ENCODE measurements at regions not wholly inside any gene's neighbourhood (a gene's known extent, or its start where the extent isn't known, plus 50 kb on each side); places are given as distances from the start of the nearest gene placed in this dataset.

GRCh38 chr3:154990543-154990942 is 89.6 kb upstream of the MME start:
- Histone ChIP-seq H3K9me3 (no peaks in the 10 kb centered on the region), H3K4me3 (no peak overlapping the region), H3K36me3 (no peaks in the 10 kb centered on the region), H3K27me3 (no peaks in the 10 kb centered on the region), H3K27ac (no peak overlapping the region), H3K4me1 (no peaks in the 10 kb centered on the region)
- ATAC-seq: no peak
- TF ChIP-seq POLR2A (IDR thresholded peaks at IDR 0.05) (no peak), EP300 (IDR thresholded peaks at IDR 0.05) (no peak), CTCF (IDR thresholded peaks at IDR 0.05) (no peak), POLR2AphosphoS5 (IDR thresholded peaks at IDR 0.05) (no peak)

- H3K36me3 ChIP-seq: no peaks in the 10 kb centered on the region
- no peaks in the 10 kb centered on the region for H3K4me1 ChIP-seq
- no CpG with 5 or more reads among the region's 1 CpG for WGBS, 2 donors (ENCODE audit: low coverage in 1 of 2)
- TF ChIP-seq EP300 (IDR thresholded peaks at IDR 0.05): no peak
- TF ChIP-seq POLR2AphosphoS5 (IDR thresholded peaks at IDR 0.05): no peak
- TF ChIP-seq CTCF (IDR thresholded peaks at IDR 0.05): no peak
- TF ChIP-seq POLR2A (IDR thresholded peaks at IDR 0.05): no peak
- H3K27me3 ChIP-seq: no peaks in the 10 kb centered on the region
- H3K9me3 ChIP-seq: no peaks in the 10 kb centered on the region
- H3K4me3 ChIP-seq: no peak overlapping the region
- H3K27ac ChIP-seq: no peak overlapping the region
- ATAC-seq: no peak
Measured at GRCh38 chr3:154987846-154988245, 92.3 kb upstream of the MME start.

GRCh38 chr3:154981664-154982063 is 98.5 kb upstream of the MME start:
- Histone ChIP-seq H3K27ac (no peak overlapping the region), H3K9me3 (no peaks in the 10 kb centered on the region), H3K4me3 (no peak overlapping the region), H3K36me3 (no peaks in the 10 kb centered on the region), H3K4me1 (no peaks in the 10 kb centered on the region), H3K27me3 (no peaks in the 10 kb centered on the region)
- 57 to 91% methylated on average over 1 of the region's 1 CpG for WGBS, 2 donors (ENCODE audit: low coverage in 1 of 2)
- TF ChIP-seq EP300 (IDR thresholded peaks at IDR 0.05): no peak
- no peak for TF ChIP-seq CTCF (IDR thresholded peaks at IDR 0.05)
- no peak for TF ChIP-seq POLR2AphosphoS5 (IDR thresholded peaks at IDR 0.05)
- TF ChIP-seq POLR2A (IDR thresholded peaks at IDR 0.05): no peak
- no peak for ATAC-seq

GRCh38 chr3:154981201-154981600 is 98.9 kb upstream of the MME start:
- TF ChIP-seq EP300 (IDR thresholded peaks at IDR 0.05): no peak
- TF ChIP-seq POLR2A (IDR thresholded peaks at IDR 0.05): no peak
- TF ChIP-seq CTCF (IDR thresholded peaks at IDR 0.05): no peak
- TF ChIP-seq POLR2AphosphoS5 (IDR thresholded peaks at IDR 0.05): no peak
- Histone ChIP-seq H3K27me3 (no peaks in the 10 kb centered on the region), H3K36me3 (no peaks in the 10 kb centered on the region), H3K4me3 (no peak overlapping the region), H3K9me3 (no peaks in the 10 kb centered on the region), H3K27ac (no peak overlapping the region), H3K4me1 (no peaks in the 10 kb centered on the region)
- ATAC-seq: no peak

- TF ChIP-seq POLR2A (IDR thresholded peaks at IDR 0.05) (no peak), POLR2AphosphoS5 (IDR thresholded peaks at IDR 0.05) (no peak), EP300 (IDR thresholded peaks at IDR 0.05) (no peak), CTCF (IDR thresholded peaks at IDR 0.05) (no peak)
- no peak for ATAC-seq
Measured at GRCh38 chr3:154979331-154979730, 100.8 kb upstream of the MME start.

More at GRCh38 chr3:154979331-154979730, 100.8 kb upstream of the MME start:
- H3K36me3 ChIP-seq: no peaks in the 10 kb centered on the region
- H3K4me3 ChIP-seq: no peak overlapping the region
- no peaks in the 10 kb centered on the region for H3K27me3 ChIP-seq
- H3K27ac ChIP-seq: no peak overlapping the region
- WGBS, 2 donors (ENCODE audit: low coverage in 1 of 2): 76 to 83% methylated on average over 5 of the region's 5 CpGs
- H3K4me1 ChIP-seq: no peaks in the 10 kb centered on the region
- no peaks in the 10 kb centered on the region for H3K9me3 ChIP-seq
